ENCODE measurements at regions not wholly inside any gene's neighbourhood (a gene's known extent, or its start where the extent isn't known, plus 50 kb on each side); places are given as distances from the start of the nearest gene placed in this dataset.

- TF ChIP-seq SIN3A (IDR thresholded peaks at IDR 0.05; ENCODE audit: borderline replicate concordance, insufficient read depth, low read length) (no peak), TAF1 (IDR thresholded peaks at IDR 0.05; ENCODE audit: borderline replicate concordance, insufficient read depth, low read length) (no peak), REST (IDR thresholded peaks at IDR 0.05; ENCODE audit: insufficient read depth in 1 of 2, low read depth in 2 of 2, low read length in 2 of 2) (no peak), POLR2AphosphoS5 (IDR thresholded peaks at IDR 0.05; ENCODE audit: low read depth, low read length) (no peak), FOXP2 (optimal IDR thresholded peaks at IDR 0.05; ENCODE audit: borderline replicate concordance, extremely low read depth, extremely low read length, insufficient read depth) (no peak)
Measured at GRCh38 chr15:98268163-98268562, 307.7 kb downstream of the ARRDC4 start.

- TF ChIP-seq POLR2AphosphoS5 (IDR thresholded peaks at IDR 0.05; ENCODE audit: low read depth, low read length) (no peak), FOXP2 (optimal IDR thresholded peaks at IDR 0.05; ENCODE audit: borderline replicate concordance, extremely low read depth, extremely low read length, insufficient read depth) (no peak), SIN3A (IDR thresholded peaks at IDR 0.05; ENCODE audit: borderline replicate concordance, insufficient read depth, low read length) (no peak), TAF1 (IDR thresholded peaks at IDR 0.05; ENCODE audit: borderline replicate concordance, insufficient read depth, low read length) (no peak), REST (IDR thresholded peaks at IDR 0.05; ENCODE audit: insufficient read depth in 1 of 2, low read depth in 2 of 2, low read length in 2 of 2) (no peak)
Measured at GRCh38 chr15:98272625-98273024, 312.1 kb downstream of the ARRDC4 start.

- TF ChIP-seq POLR2AphosphoS5 (IDR thresholded peaks at IDR 0.05; ENCODE audit: low read depth, low read length) = no peak
- no peak for TF ChIP-seq SIN3A (IDR thresholded peaks at IDR 0.05; ENCODE audit: borderline replicate concordance, insufficient read depth, low read length)
- TF ChIP-seq FOXP2 (optimal IDR thresholded peaks at IDR 0.05; ENCODE audit: borderline replicate concordance, extremely low read depth, extremely low read length, insufficient read depth) = no peak
- TF ChIP-seq REST (IDR thresholded peaks at IDR 0.05; ENCODE audit: insufficient read depth in 1 of 2, low read depth in 2 of 2, low read length in 2 of 2) = no peak
Measured at GRCh38 chr15:98276018-98276417, 315.5 kb downstream of the ARRDC4 start.

GRCh38 chr15:98277602-98278001 lies 317.1 kb downstream of the ARRDC4 start:
- TF ChIP-seq SIN3A (IDR thresholded peaks at IDR 0.05; ENCODE audit: borderline replicate concordance, insufficient read depth, low read length) (no peak), TAF1 (IDR thresholded peaks at IDR 0.05; ENCODE audit: borderline replicate concordance, insufficient read depth, low read length) (no peak)

- TF ChIP-seq POLR2AphosphoS5 (IDR thresholded peaks at IDR 0.05; ENCODE audit: low read depth, low read length) (no peak), TAF1 (IDR thresholded peaks at IDR 0.05; ENCODE audit: borderline replicate concordance, insufficient read depth, low read length) (no peak), FOXP2 (optimal IDR thresholded peaks at IDR 0.05; ENCODE audit: borderline replicate concordance, extremely low read depth, extremely low read length, insufficient read depth) (no peak), SIN3A (IDR thresholded peaks at IDR 0.05; ENCODE audit: borderline replicate concordance, insufficient read depth, low read length) (no peak), REST (IDR thresholded peaks at IDR 0.05; ENCODE audit: insufficient read depth in 1 of 2, low read depth in 2 of 2, low read length in 2 of 2) (no peak)
Measured at GRCh38 chr15:98280284-98280975, 319.9 kb downstream of the ARRDC4 start.

Data from PFSK-1 (cell line).